Keratinocyte (primary cell): ENCODE measurements at regions not wholly inside any gene's neighbourhood (a gene's known extent, or its start where the extent isn't known, plus 50 kb on each side); places are given as distances from the start of the nearest gene placed in this dataset.

Experiments
- DNase-seq: peaks from one replicate; pipeline ENCODE4 v3.0.0-alpha.2; 2011; ENCODE audit warnings: low read depth, missing footprints, low spot score
- FAIRE-seq: peaks from 2 replicates; lab custom pipeline; 2011; peaks lifted over from hg19 to GRCh38; lab: Jason Lieb, UNC
- H2AFZ ChIP-seq: 2 replicates; pipeline ENCODE4 v1.6.0; 2012; ENCODE audit warnings: low read length, control low read depth, inconsistent platforms; ENCODE audit not compliant: control insufficient read depth
- H3K27ac ChIP-seq: 2 replicates; pipeline ENCODE4 v1.5.1; 2011; ENCODE audit warnings: low read length; ENCODE audit not compliant: control insufficient read depth, insufficient read depth
- H3K27me3 ChIP-seq: 3 replicates; pipeline ENCODE4 v1.6.0; 2011; ENCODE audit warnings: low read length; ENCODE audit not compliant: control insufficient read depth, insufficient read depth; ENCODE audit errors: extremely low read depth
- H3K36me3 ChIP-seq, 2 experiments: 2 replicates in 1 of 2; 3 replicates in 1 of 2; pipeline ENCODE4 v1.5.1; 2011; ENCODE audit warnings: low read length in 2 of 2, mild to moderate bottlenecking in 1 of 2; ENCODE audit not compliant: control insufficient read depth in 2 of 2, insufficient read depth in 2 of 2; ENCODE audit errors: extremely low read depth in 1 of 2
- H3K4me1 ChIP-seq: 3 replicates; pipeline ENCODE4 v1.5.1; 2011; ENCODE audit warnings: low read length; ENCODE audit not compliant: control insufficient read depth, insufficient read depth; ENCODE audit errors: extremely low read depth
- H3K4me2 ChIP-seq: 3 replicates; pipeline ENCODE4 v1.6.0; 2011; ENCODE audit warnings: low read depth, low read length; ENCODE audit not compliant: control insufficient read depth, insufficient read depth; ENCODE audit errors: extremely low read depth
- H3K4me3 ChIP-seq, 3 experiments: fragments of 200-600 bp in 1 of 3; sonication (generic) in 1 of 3; 2 replicates in 2 of 3; 3 replicates in 1 of 3; pipeline ENCODE4 v1.5.1; 2011 to 2016; ENCODE audit warnings: low read length in 3 of 3, mild to moderate bottlenecking in 3 of 3, control low read depth in 2 of 3, inconsistent platforms in 1 of 3, low read depth in 1 of 3, mixed read lengths in 1 of 3, mixed run types in 1 of 3, moderate library complexity in 1 of 3; ENCODE audit not compliant: control insufficient read depth in 2 of 3, insufficient read depth in 2 of 3; ENCODE audit errors: extremely low read depth in 1 of 3
- H3K79me2 ChIP-seq: 2 replicates; pipeline ENCODE4 v1.6.0; 2012; ENCODE audit warnings: low read length; ENCODE audit not compliant: control insufficient read depth, insufficient read depth
- H3K9ac ChIP-seq: 3 replicates; pipeline ENCODE4 v1.6.0; 2011; ENCODE audit warnings: low read length; ENCODE audit not compliant: control insufficient read depth, insufficient read depth; ENCODE audit errors: extremely low read depth
- H3K9me1 ChIP-seq: 3 replicates; pipeline ENCODE4 v1.6.0; 2011; ENCODE audit warnings: low read length; ENCODE audit not compliant: control insufficient read depth, insufficient read depth; ENCODE audit errors: extremely low read depth
- H3K9me3 ChIP-seq: 2 replicates; pipeline ENCODE4 v1.5.1; 2012; ENCODE audit warnings: low read depth, low read length; ENCODE audit not compliant: control insufficient read depth
- H4K20me1 ChIP-seq: 3 replicates; pipeline ENCODE4 v1.6.0; 2011; ENCODE audit warnings: low read length; ENCODE audit not compliant: control insufficient read depth, insufficient read depth; ENCODE audit errors: extremely low read depth
- EZH2 ChIP-seq: IDR thresholded peaks from one replicate; pipeline ENCODE4 v1.6.1; 2012; ENCODE audit warnings: inconsistent platforms, mild to moderate bottlenecking, low read length, moderate library complexity
- dilution Hi-C: fragments of 300-500 bp; cut with MboI; formaldehyde crosslinking; loops from one replicate; pipeline ENCODE4 v1.7.0; 2020; ENCODE audit warnings: low sequenced_read_pairs; ENCODE audit not compliant: extremely low pct_ligation_motif_present
- TF ChIP-seq, protein P1 (sequence below), 3 experiments: IDR thresholded peaks in 1 of 3; conservative IDR thresholded peaks in 1 of 3; optimal IDR thresholded peaks in 1 of 3; 2 replicates in 2 of 3; 3 replicates in 1 of 3; pipeline versions ENCODE3 to v1.5.1; 2011; ENCODE audit warnings: low read length in 3 of 3, mild to moderate bottlenecking in 3 of 3, moderate library complexity in 2 of 3, control low read depth in 1 of 3, inconsistent platforms in 1 of 3; ENCODE audit not compliant: insufficient read depth in 2 of 3; ENCODE audit errors: extremely low read depth in 1 of 3

DNA sequence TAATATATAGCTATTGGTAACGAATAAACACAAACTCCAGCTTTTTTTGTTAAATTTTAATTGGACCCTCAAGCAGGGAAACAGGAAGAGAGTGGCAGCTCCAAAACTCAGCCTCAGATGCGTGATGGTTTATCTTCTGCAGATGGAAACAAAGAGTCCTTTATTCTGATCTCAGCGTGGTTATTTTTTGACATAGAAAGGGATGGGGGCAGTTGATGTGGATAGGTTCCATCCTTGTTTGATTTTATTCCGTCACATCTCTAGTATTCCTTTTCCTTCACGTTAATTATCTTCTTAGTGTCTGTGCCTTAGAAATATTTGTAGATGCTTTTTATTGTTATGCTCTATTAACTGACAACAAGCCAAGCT lies 447.6 kb upstream of the SEL1L start:
- dilution Hi-C loops, result no loop called here
- H3K9me1 ChIP-seq, result no peaks in the 10 kb centered on the region
- no peak overlapping the region for H3K4me2 ChIP-seq
- H3K27ac ChIP-seq, result no peak overlapping the region
- no peak for DNase-seq
- FAIRE-seq, result no peak
- no peak overlapping the region for H3K4me3 ChIP-seq
- no peaks in the 10 kb centered on the region for H3K4me1 ChIP-seq
- H3K9me3 ChIP-seq, result no peaks in the 10 kb centered on the region
- TF ChIP-seq, protein P1, sequence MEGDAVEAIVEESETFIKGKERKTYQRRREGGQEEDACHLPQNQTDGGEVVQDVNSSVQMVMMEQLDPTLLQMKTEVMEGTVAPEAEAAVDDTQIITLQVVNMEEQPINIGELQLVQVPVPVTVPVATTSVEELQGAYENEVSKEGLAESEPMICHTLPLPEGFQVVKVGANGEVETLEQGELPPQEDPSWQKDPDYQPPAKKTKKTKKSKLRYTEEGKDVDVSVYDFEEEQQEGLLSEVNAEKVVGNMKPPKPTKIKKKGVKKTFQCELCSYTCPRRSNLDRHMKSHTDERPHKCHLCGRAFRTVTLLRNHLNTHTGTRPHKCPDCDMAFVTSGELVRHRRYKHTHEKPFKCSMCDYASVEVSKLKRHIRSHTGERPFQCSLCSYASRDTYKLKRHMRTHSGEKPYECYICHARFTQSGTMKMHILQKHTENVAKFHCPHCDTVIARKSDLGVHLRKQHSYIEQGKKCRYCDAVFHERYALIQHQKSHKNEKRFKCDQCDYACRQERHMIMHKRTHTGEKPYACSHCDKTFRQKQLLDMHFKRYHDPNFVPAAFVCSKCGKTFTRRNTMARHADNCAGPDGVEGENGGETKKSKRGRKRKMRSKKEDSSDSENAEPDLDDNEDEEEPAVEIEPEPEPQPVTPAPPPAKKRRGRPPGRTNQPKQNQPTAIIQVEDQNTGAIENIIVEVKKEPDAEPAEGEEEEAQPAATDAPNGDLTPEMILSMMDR (optimal IDR thresholded peaks at IDR 0.05 in 1 of 3, IDR thresholded peaks at IDR 0.05 in 1 of 3, conservative IDR thresholded peaks at IDR 0.05 in 1 of 3; ENCODE audit: extremely low read depth in 1 of 3, insufficient read depth in 2 of 3, low read length in 3 of 3), result no peak
- TF ChIP-seq EZH2, result no peak
- no peak overlapping the region for H2AFZ ChIP-seq
- no peaks in the 10 kb centered on the region for H3K36me3 ChIP-seq
- no peaks in the 10 kb centered on the region for H3K27me3 ChIP-seq
- H4K20me1 ChIP-seq, result no peaks in the 10 kb centered on the region
- H3K9ac ChIP-seq, result no peak overlapping the region
- no peaks in the 10 kb centered on the region for H3K79me2 ChIP-seq

DNA sequence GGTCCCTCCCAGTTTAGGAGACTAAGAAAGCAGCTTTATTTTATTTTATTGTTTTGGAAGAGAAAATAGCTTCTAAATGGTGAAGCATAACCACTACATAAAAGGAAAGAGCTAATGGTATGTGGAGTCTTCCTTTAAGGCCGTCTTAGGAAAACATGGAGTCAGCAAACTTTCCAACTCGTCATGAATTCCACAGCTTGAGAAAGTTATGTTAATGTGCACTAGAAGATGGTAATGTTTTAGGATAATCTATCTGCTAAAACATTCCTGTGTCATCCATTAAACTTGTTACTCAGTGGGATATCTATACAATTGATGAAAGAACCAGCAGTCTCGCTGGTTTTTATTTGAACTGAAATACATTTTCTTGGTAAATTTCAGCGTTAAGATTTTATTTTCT lies 448.4 kb upstream of the SEL1L start:
- Histone ChIP-seq H3K9ac (no peak overlapping the region), H2AFZ (no peak overlapping the region), H3K4me3 (no peak overlapping the region), H3K27ac (no peak overlapping the region), H3K4me1 (no peaks in the 10 kb centered on the region), H3K36me3 (no peaks in the 10 kb centered on the region), H3K27me3 (no peaks in the 10 kb centered on the region), H3K9me3 (no peaks in the 10 kb centered on the region), H3K4me2 (no peak overlapping the region), H3K9me1 (no peaks in the 10 kb centered on the region), H4K20me1 (no peaks in the 10 kb centered on the region), H3K79me2 (no peaks in the 10 kb centered on the region)
- DNase-seq (no peak), FAIRE-seq (no peak)
- dilution Hi-C loops, result no loop called here
- TF ChIP-seq, protein P1 (optimal IDR thresholded peaks at IDR 0.05 in 1 of 3, IDR thresholded peaks at IDR 0.05 in 1 of 3, conservative IDR thresholded peaks at IDR 0.05 in 1 of 3; ENCODE audit: extremely low read depth in 1 of 3, insufficient read depth in 2 of 3, low read length in 3 of 3), result no peak
